Psoas muscle (tissue), 7 donors: ENCODE measurements at regions not wholly inside any gene's neighbourhood (a gene's known extent, or its start where the extent isn't known, plus 50 kb on each side); places are given as distances from the start of the nearest gene placed in this dataset.

Experiments used
- ATAC-seq, 4 donors: fragments of 200-7000 bp; cut with Tn5 transposase; one replicate each; pipeline ENCODE4 v1.9.1; 2020; ENCODE audit warnings: moderate library complexity in 3 of 4, mild to moderate bottlenecking in 2 of 4
- DNase-seq, 2 donors: peaks; one replicate each; pipeline ENCODE4 v3.0.0-alpha.2; 2020
- H3K27ac ChIP-seq: fragments of 200-600 bp; one replicate; pipeline ENCODE4 v1.8.0; 2022
- H3K27me3 ChIP-seq, 3 donors: fragments of 200-600 bp in 1 of 3; one replicate each; pipeline versions ENCODE4 v1.6.1 to v1.8.0; 2013 to 2022; ENCODE audit warnings: low read length in 2 of 3, mild to moderate bottlenecking in 2 of 3, moderate library complexity in 1 of 3; ENCODE audit not compliant: insufficient read depth in 3 of 3
- H3K36me3 ChIP-seq, 2 donors: fragments of 200-600 bp in 1 of 2; one replicate each; pipeline versions ENCODE4 v1.6.1 to v1.8.0; 2013 to 2022; ENCODE audit warnings: low read depth in 1 of 2, mild to moderate bottlenecking in 1 of 2, moderate library complexity in 1 of 2; ENCODE audit not compliant: insufficient read depth in 1 of 2
- H3K4me1 ChIP-seq: fragments of 200-600 bp; one replicate; pipeline ENCODE4 v1.8.0; 2022
- H3K4me3 ChIP-seq: fragments of 200-600 bp; one replicate; pipeline ENCODE4 v1.8.0; 2022; ENCODE audit warnings: mild to moderate bottlenecking
- H3K9me3 ChIP-seq: fragments of 200-600 bp; one replicate; pipeline ENCODE4 v1.8.0; 2022
- WGBS, 3 donors: extraction: QIAGEN DNeasy Blood & Tissue Kit; methylation state at CpG; one replicate each; pipeline versions ENCODE4 v1.1.6 to v1.1.7; 2013; 5-methylcytosine and 5-hydroxymethylcytosine counted together
- intact Hi-C, 2 donors: fragments of 100-400 bp; cut with DNase I; formaldehyde crosslinking; loops; one replicate each; pipeline versions ENCODE4 v1.11.0 to v1.14.2; 2022
- TF ChIP-seq, protein P1 (sequence below): fragments of 200-600 bp; IDR thresholded peaks from one replicate; pipeline ENCODE4 v1.8.0; 2022; ENCODE audit warnings: antibody characterized with exemption
- donor health status: healthy with polysubstance abuse.
- donor health status: DM: no; HTN: no; CAD: no; lungs with moderate emphysema.
- donor health status: Bipolar disorder and iron deficiency.
- donor health status: healthy.
- donor health status: DM: yes; HTN: yes; CAD: no.
- donor health status: DM: no; HTN: no; CAD: no.
- donor health status: DM: yes; HTN: yes; CAD: no.

DNA sequence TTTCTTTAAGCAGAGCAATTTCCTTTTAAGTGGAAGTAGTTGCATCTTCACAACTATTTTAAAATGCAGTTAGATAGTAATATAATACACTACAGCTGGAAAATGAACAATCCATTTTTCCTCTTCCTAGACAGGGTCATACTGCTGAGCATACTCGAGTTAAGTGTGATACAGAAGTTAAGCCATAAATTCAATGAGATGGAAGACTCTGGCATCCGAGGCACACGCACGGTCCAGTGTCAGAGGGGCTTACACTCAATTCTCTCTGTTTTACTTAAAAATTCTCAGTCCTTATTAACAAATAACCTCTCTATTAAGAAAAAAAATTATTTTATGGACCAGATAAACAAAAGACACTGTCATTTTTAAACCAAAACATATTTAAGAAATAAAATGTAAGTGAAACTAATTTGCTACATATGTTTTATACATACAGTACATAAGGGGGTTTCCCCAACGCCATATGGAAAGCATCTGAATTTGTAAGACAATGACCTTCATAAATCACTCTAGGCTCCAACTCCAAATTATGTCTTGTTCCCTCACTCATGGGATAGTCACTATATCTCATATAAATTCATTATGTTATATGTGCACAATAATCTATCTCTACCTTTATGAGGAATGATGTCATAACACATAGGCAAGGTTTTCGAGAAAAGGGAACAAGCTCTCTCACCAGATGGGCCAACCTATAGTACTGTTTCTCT is 315.3 kb downstream of the PAPSS1 start:
- ATAC-seq (no peak), DNase-seq (no peak)
- Histone ChIP-seq H3K27me3 (no peaks in the 10 kb centered on the region), H3K27ac (no peak overlapping the region), H3K9me3 (no peaks in the 10 kb centered on the region), H3K4me1 (no peaks in the 10 kb centered on the region), H3K4me3 (no peak overlapping the region), H3K36me3 (no peaks in the 10 kb centered on the region)
- TF ChIP-seq, protein P1, sequence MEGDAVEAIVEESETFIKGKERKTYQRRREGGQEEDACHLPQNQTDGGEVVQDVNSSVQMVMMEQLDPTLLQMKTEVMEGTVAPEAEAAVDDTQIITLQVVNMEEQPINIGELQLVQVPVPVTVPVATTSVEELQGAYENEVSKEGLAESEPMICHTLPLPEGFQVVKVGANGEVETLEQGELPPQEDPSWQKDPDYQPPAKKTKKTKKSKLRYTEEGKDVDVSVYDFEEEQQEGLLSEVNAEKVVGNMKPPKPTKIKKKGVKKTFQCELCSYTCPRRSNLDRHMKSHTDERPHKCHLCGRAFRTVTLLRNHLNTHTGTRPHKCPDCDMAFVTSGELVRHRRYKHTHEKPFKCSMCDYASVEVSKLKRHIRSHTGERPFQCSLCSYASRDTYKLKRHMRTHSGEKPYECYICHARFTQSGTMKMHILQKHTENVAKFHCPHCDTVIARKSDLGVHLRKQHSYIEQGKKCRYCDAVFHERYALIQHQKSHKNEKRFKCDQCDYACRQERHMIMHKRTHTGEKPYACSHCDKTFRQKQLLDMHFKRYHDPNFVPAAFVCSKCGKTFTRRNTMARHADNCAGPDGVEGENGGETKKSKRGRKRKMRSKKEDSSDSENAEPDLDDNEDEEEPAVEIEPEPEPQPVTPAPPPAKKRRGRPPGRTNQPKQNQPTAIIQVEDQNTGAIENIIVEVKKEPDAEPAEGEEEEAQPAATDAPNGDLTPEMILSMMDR = no peak
- WGBS, 3 donors = 66 to 71% (median 70%) methylated on average over 6 of the region's 6 CpGs
- intact Hi-C loops = no loop called here

- WGBS, 3 donors = 70 to 86% (median 74%) methylated on average over 4 of the region's 4 CpGs
- H3K27ac ChIP-seq = no peak overlapping the region
- TF ChIP-seq, protein P1 = no peak
- no peak for DNase-seq
- H3K4me3 ChIP-seq = no peak overlapping the region
- no peaks in the 10 kb centered on the region for H3K4me1 ChIP-seq
- no peaks in the 10 kb centered on the region for H3K9me3 ChIP-seq
- intact Hi-C loops = no loop called here
- no peaks in the 10 kb centered on the region for H3K36me3 ChIP-seq
- no peaks in the 10 kb centered on the region for H3K27me3 ChIP-seq
- ATAC-seq = no peak
These were observed 317.7 kb downstream of the PAPSS1 start for GRCh38 chr4:107402291-107402690.

GRCh38 chr4:107392951-107393350 is 327.1 kb downstream of the PAPSS1 start:
- ATAC-seq (peak in 3 of 4 donors; percentile 59 to 70 (median 64)), DNase-seq (peak; percentile 32 to 66)
- Histone ChIP-seq H3K36me3 (no peaks in the 10 kb centered on the region), H3K4me3 (no peak overlapping the region), H3K4me1 (no peaks in the 10 kb centered on the region), H3K27me3 (no peaks in the 10 kb centered on the region), H3K27ac (no peak overlapping the region), H3K9me3 (no peaks in the 10 kb centered on the region)
- 15 to 41% (median 17%) methylated on average over 2 of the region's 2 CpGs for WGBS, 3 donors
- TF ChIP-seq, protein P1 = no peak
- intact Hi-C loops = no loop called here

DNA sequence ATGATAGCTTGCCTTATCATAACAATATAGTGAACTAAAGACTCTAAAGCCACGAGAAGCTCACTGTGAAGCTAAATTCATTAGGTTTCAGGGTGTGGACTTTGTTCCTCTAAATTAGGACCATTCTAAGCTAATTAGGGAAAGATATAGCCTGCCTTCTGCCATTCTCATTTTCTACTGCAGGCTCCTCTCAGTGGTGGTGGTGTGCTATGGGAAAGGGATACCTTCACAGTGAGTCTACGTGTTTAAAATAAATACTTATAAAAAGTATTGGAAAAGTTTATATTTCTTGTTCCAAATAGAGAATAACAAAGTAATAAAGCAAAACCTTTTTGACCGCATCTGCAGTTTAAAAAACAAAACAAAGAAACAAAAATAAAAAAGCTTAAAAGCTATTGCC is 327.7 kb downstream of the PAPSS1 start:
- Histone ChIP-seq H3K4me1 (no peaks in the 10 kb centered on the region), H3K9me3 (no peaks in the 10 kb centered on the region), H3K27me3 (no peaks in the 10 kb centered on the region), H3K36me3 (no peaks in the 10 kb centered on the region), H3K4me3 (no peak overlapping the region), H3K27ac (no peak overlapping the region)
- ATAC-seq = no peak
- TF ChIP-seq, protein P1 = no peak
- 65 to 85% (median 66%) methylated on average over 3 of the region's 3 CpGs for WGBS, 3 donors
- DNase-seq = no peak
- intact Hi-C loops = no loop called here

DNA sequence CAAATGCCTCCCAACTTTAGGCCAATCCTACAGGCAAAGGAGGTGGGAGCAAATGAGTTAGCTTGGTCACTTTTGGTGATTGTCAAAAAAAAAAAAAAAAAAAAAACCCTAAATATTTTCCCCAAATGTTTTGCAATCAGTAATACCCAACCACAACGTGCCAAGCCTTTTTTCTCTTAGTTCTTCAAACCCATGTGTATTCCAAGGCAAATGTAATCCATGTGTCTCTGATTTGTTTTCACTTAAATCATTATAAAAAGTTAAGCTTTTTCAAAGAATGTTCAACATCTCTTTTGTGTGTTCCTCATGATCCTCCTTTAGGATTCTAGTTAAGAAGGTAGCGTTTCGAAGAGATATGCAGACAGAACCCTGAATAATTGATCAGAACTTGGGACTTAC is 328.4 kb downstream of the PAPSS1 start:
- no peaks in the 10 kb centered on the region for H3K4me1 ChIP-seq
- 54 to 68% (median 55%) methylated on average over 3 of the region's 3 CpGs for WGBS, 3 donors
- intact Hi-C loops = no loop called here
- H3K4me3 ChIP-seq = no peak overlapping the region
- H3K27ac ChIP-seq = no peak overlapping the region
- no peaks in the 10 kb centered on the region for H3K9me3 ChIP-seq
- no peaks in the 10 kb centered on the region for H3K36me3 ChIP-seq
- TF ChIP-seq, protein P1 = no peak
- DNase-seq (no peak), ATAC-seq (peak in 1 of 4 donors; percentile 35)
- no peaks in the 10 kb centered on the region for H3K27me3 ChIP-seq
